HUES6 (cell line): ENCODE measurements at regions not wholly inside any gene's neighbourhood (a gene's known extent, or its start where the extent isn't known, plus 50 kb on each side); places are given as distances from the start of the nearest gene placed in this dataset.

Experiments
- H3K27ac ChIP-seq: 2 replicates; pipeline ENCODE4 v1.7.0; 2013; ENCODE audit warnings: low read depth, mild to moderate bottlenecking, low read length, inconsistent platforms
- H3K27me3 ChIP-seq: 2 replicates; pipeline ENCODE4 v1.6.1; 2013; ENCODE audit warnings: low read length; ENCODE audit not compliant: control insufficient read depth, insufficient read depth
- H3K36me3 ChIP-seq: 2 replicates; pipeline ENCODE4 v1.6.1; 2013; ENCODE audit warnings: low read length; ENCODE audit not compliant: control insufficient read depth, insufficient read depth
- H3K4me1 ChIP-seq: 2 replicates; pipeline ENCODE4 v1.6.1; 2013; ENCODE audit warnings: low read length; ENCODE audit not compliant: control insufficient read depth, insufficient read depth
- H3K4me3 ChIP-seq: 2 replicates; pipeline ENCODE4 v1.5.1; 2013; ENCODE audit warnings: low read depth, low read length
- H3K9ac ChIP-seq: one replicate; pipeline ENCODE4 v1.6.1; 2013; ENCODE audit warnings: mild to moderate bottlenecking, low read length
- H3K9me3 ChIP-seq: 2 replicates; pipeline ENCODE4 v1.6.1; 2013; ENCODE audit warnings: low read depth, low read length; ENCODE audit not compliant: control insufficient read depth, insufficient read depth

DNA sequence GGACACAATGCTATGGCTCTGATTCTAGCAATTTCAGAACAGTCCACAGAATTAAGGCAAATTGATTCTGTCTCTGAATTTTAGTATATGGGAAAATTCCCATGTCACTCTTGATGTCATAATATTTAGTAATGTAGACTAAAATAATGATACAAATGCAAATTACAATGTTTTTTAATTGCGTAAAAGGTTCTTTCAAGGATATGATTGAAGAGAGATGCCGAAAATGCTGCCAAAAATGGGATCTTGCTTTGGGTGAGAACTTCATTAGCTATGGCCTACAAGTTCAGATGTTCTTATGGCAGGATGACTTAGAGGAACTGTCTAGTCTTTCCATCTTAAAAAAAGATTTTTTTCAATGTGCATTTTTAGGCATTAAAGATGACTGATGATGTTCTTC lies 170.6 kb downstream of the TMA16 start:
- no peak overlapping the region for H3K27ac ChIP-seq
- H3K9me3 ChIP-seq: no peaks in the 10 kb centered on the region
- H3K27me3 ChIP-seq: no peaks in the 10 kb centered on the region
- H3K36me3 ChIP-seq: no peaks in the 10 kb centered on the region
- H3K4me1 ChIP-seq: no peaks in the 10 kb centered on the region
- no peak overlapping the region for H3K9ac ChIP-seq
- H3K4me3 ChIP-seq: no peak overlapping the region

DNA sequence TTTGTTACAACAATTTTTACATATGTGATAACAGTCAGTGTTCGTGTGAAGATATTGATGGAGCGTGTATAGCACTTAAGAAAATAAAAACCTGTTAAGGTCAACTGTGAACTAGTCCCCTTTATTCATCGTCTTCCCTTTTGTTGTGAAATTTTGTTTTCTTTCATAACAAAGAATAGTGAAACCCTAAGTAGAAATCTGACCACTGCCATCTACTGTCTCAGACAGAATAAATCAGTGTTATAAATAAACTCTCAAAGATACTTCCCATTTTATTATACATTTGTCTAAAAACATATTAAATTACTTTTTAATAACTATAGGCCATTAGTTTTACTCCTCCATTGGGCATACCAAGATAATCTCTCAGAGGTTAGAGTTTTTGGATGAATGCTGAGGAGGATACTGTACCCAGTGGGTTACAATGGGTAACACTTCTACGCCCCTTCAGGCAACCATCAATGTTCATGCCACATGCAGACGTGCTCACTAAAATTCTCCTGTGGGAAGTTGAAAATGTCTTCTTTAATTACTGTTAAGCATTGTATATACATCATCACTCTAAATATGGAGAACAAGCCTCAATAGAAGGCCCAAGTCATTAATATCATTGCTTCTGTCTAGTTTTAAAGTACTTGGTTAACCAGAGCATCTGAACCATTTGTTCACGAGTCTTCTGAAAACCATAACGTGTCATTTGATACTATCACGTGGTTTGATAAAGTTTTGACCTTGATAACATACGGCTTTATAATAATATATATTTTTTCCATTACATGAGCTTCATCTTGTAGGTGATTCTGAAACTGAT lies 171.2 kb downstream of the TMA16 start:
- no peaks in the 10 kb centered on the region for H3K9me3 ChIP-seq
- no peaks in the 10 kb centered on the region for H3K27me3 ChIP-seq
- H3K4me3 ChIP-seq: no peak overlapping the region
- H3K9ac ChIP-seq: no peak overlapping the region
- no peaks in the 10 kb centered on the region for H3K36me3 ChIP-seq
- no peak overlapping the region for H3K27ac ChIP-seq
- H3K4me1 ChIP-seq: no peaks in the 10 kb centered on the region

- Histone ChIP-seq H3K4me1 (no peaks in the 10 kb centered on the region), H3K27me3 (no peaks in the 10 kb centered on the region), H3K9ac (no peak overlapping the region), H3K36me3 (no peaks in the 10 kb centered on the region), H3K27ac (no peak overlapping the region), H3K9me3 (no peaks in the 10 kb centered on the region), H3K4me3 (no peak overlapping the region)
Measured at GRCh38 chr4:163666332-163666873, 171.9 kb downstream of the TMA16 start.

DNA sequence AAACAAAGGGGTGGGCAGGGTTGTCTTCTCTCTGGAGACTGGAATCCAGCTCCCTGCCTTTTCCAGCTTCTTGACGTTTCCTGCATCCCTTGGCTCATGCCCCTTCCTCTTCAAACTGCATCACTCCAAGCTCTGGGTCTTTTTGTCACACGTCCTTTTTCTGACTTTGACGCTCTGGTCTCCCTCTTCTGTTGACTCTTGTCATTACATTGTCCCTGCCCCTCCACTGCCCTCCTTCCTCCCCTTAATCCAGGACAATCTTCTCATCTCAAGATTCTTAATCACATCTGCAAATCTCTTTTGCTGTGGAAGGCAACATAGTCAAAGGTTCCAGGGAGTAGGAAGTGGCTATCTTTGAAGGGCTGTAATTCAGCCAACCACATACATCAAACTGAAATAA lies 178.3 kb downstream of the TMA16 start:
- no peaks in the 10 kb centered on the region for H3K9me3 ChIP-seq
- no peaks in the 10 kb centered on the region for H3K4me1 ChIP-seq
- H3K4me3 ChIP-seq: no peak overlapping the region
- H3K9ac ChIP-seq: no peak overlapping the region
- no peak overlapping the region for H3K27ac ChIP-seq
- no peaks in the 10 kb centered on the region for H3K36me3 ChIP-seq
- no peaks in the 10 kb centered on the region for H3K27me3 ChIP-seq

DNA sequence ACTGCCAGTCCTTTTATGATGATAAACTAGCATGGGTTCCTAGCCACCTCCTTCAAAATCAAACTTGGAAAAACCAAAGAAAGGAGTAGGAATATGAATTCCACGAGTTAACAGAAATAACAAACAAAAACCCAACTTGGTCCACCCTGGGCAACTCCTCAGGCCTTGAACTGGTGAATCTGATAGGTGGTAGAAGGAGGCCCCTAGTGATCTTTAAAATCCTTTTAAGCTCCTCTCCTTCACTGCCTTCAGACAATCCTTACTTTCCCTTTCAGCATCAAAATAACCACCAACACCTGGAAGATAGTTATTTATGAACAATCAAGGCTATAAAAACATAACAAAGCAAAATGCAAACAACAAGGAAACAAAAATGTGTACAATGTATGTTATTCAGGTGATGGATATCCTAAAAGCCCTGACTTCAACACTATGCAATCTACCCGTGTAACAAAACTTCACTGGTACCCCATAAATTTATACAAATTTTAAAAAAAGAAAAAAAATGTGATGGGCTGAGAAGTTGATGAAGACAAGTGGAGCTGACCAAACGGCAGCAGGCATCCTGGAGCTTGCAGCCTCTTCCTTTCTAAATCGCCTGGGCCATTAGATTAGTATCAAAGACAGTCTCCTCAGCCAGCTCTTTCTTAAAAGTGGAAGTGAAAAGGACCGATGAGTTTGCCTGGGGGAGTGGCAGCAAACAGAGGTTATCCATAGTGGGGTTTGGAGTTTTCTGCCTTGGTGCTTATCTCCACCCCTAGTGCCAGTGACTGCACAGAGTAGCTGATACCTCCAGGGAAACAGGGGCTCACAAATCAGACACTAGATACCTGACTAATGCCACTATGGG lies 179.6 kb downstream of the TMA16 start:
- no peaks in the 10 kb centered on the region for H3K4me1 ChIP-seq

GRCh38 chr4:163679189-163679588 lies 184.7 kb downstream of the TMA16 start:
- no peaks in the 10 kb centered on the region for H3K27me3 ChIP-seq
- H3K27ac ChIP-seq: no peak overlapping the region
- no peak overlapping the region for H3K4me3 ChIP-seq
- H3K9ac ChIP-seq: no peak overlapping the region
- H3K36me3 ChIP-seq: no peaks in the 10 kb centered on the region
- 0 out of 2 replicates have a peak, but pooled peaks cover 3% of the 10 kb centered on the region for H3K9me3 ChIP-seq
- H3K4me1 ChIP-seq: no peaks in the 10 kb centered on the region

More for the DNA sequence above, 179.6 kb downstream of the TMA16 start:
- Histone ChIP-seq H3K27ac (no peak overlapping the region), H3K27me3 (no peaks in the 10 kb centered on the region), H3K9me3 (no peaks in the 10 kb centered on the region), H3K36me3 (no peaks in the 10 kb centered on the region), H3K9ac (no peak overlapping the region), H3K4me3 (no peak overlapping the region)

GRCh38 chr4:163680386-163681098 lies 186.1 kb downstream of the TMA16 start:
- no peak overlapping the region for H3K27ac ChIP-seq
- H3K4me3 ChIP-seq: no peak overlapping the region
- H3K9ac ChIP-seq: no peak overlapping the region
- no peaks in the 10 kb centered on the region for H3K27me3 ChIP-seq
- no peaks in the 10 kb centered on the region for H3K36me3 ChIP-seq
- H3K9me3 ChIP-seq: 0 out of 2 replicates have a peak, but pooled peaks cover 3% of the 10 kb centered on the region
- no peaks in the 10 kb centered on the region for H3K4me1 ChIP-seq

DNA sequence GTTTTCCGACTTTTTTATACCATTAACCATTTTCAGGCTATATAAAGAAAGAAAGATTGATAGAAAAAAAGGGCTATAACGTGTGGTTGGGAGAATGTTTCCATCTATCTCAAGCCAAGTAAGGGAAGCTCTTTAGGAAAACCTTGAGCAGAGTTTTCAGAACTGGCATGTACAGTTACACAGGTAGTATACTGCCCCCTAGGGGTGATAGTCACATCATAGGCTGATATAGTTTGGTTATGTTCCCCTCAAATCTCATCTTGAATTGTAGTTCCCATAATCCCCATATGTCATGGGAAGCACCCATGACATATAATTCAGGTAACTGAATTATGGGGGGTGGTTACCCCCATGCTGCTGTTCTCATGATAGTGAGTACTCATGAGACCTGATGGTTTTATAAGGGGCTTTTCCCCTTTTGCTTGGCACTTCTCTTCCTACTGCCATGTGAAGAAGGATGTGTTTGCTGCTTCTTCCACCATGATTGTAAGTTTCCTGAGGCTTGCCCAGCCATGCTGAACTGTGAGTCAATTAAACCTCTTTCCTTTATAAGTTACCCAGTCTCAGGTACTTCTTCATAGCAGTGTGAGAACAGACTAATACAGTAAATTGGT lies 186.8 kb downstream of the TMA16 start:
- Histone ChIP-seq H3K27ac (no peak overlapping the region), H3K36me3 (no peaks in the 10 kb centered on the region), H3K4me1 (no peaks in the 10 kb centered on the region), H3K4me3 (no peak overlapping the region), H3K27me3 (no peaks in the 10 kb centered on the region), H3K9ac (no peak overlapping the region), H3K9me3 (0 out of 2 replicates have a peak, but pooled peaks cover 3% of the 10 kb centered on the region)

- Histone ChIP-seq H3K36me3 (no peaks in the 10 kb centered on the region), H3K4me1 (no peaks in the 10 kb centered on the region), H3K9me3 (no peaks in the 10 kb centered on the region), H3K4me3 (no peak overlapping the region), H3K27ac (no peak overlapping the region), H3K9ac (no peak overlapping the region), H3K27me3 (no peaks in the 10 kb centered on the region)
Measured at GRCh38 chr4:163688856-163689255, 194.4 kb downstream of the TMA16 start.

GRCh38 chr4:163693211-163693610 lies 198.7 kb downstream of the TMA16 start:
- H3K4me1 ChIP-seq: no peaks in the 10 kb centered on the region
- no peaks in the 10 kb centered on the region for H3K27me3 ChIP-seq
- H3K9ac ChIP-seq: no peak overlapping the region
- no peaks in the 10 kb centered on the region; the same call in 1 of the 2 replicates for H3K9me3 ChIP-seq
- H3K27ac ChIP-seq: no peak overlapping the region
- H3K4me3 ChIP-seq: no peak overlapping the region
- H3K36me3 ChIP-seq: no peaks in the 10 kb centered on the region
